ENCODE measurements at regions not wholly inside any gene's neighbourhood (a gene's known extent, or its start where the extent isn't known, plus 50 kb on each side); places are given as distances from the start of the nearest gene placed in this dataset.

GRCh38 chr7:155881471-155882350 lies 69.4 kb upstream of the SHH start:
- no peak overlapping the region for H3K4me2 ChIP-seq (ENCODE audit: extremely low read depth, insufficient read depth, low read length)
- no peak overlapping the region for H3K4me3 ChIP-seq (replicated peaks in 1 of 4; ENCODE audit: control extremely low read depth in 1 of 4, insufficient read depth in 1 of 4, low read depth in 3 of 4, low read length in 4 of 4)
- H3K79me2 ChIP-seq (ENCODE audit: control insufficient read depth, insufficient read depth, low read length), result no peaks in the 10 kb centered on the region
- H2AFZ ChIP-seq (ENCODE audit: low read length), result no peak overlapping the region
- no peak overlapping the region for H3K27ac ChIP-seq (ENCODE audit: insufficient read depth, low read length)
- no peaks in the 10 kb centered on the region for H3K36me3 ChIP-seq (ENCODE audit: control insufficient read depth, insufficient read depth, low read length)
- no peak for TF ChIP-seq CTCF (conservative IDR thresholded peaks at IDR 0.05 in 1 of 2, IDR thresholded peaks at IDR 0.05 in 1 of 2; ENCODE audit: low read depth in 1 of 2, low read length in 2 of 2)
- no peak for TF ChIP-seq EZH2 (IDR thresholded peaks at IDR 0.05; ENCODE audit: low read length, missing control alignments)
- no peak overlapping the region for H3K9ac ChIP-seq (ENCODE audit: insufficient read depth, low read length)
- no peaks in the 10 kb centered on the region for H3K27me3 ChIP-seq (ENCODE audit: control insufficient read depth, insufficient read depth, low read length)
- no peaks in the 10 kb centered on the region for H4K20me1 ChIP-seq (ENCODE audit: control insufficient read depth, extremely low read depth, insufficient read depth, low read length)
- no peak for DNase-seq (ENCODE audit: low read depth in 2 of 2)
- no peaks in the 10 kb centered on the region for H3K9me3 ChIP-seq (ENCODE audit: control insufficient read depth, insufficient read depth, low read depth, low read length)
- H3K4me1 ChIP-seq (ENCODE audit: control insufficient read depth, extremely low read depth, insufficient read depth, low read length), result peaks cover 4% of the 10 kb centered on the region

GRCh38 chr7:155880721-155881120 lies 68.5 kb upstream of the SHH start:
- Histone ChIP-seq H3K27ac (ENCODE audit: insufficient read depth, low read length) (no peak overlapping the region), H3K9me3 (ENCODE audit: control insufficient read depth, insufficient read depth, low read depth, low read length) (no peaks in the 10 kb centered on the region), H3K79me2 (ENCODE audit: control insufficient read depth, insufficient read depth, low read length) (no peaks in the 10 kb centered on the region), H3K36me3 (ENCODE audit: control insufficient read depth, insufficient read depth, low read length) (no peaks in the 10 kb centered on the region), H3K27me3 (ENCODE audit: control insufficient read depth, insufficient read depth, low read length) (no peaks in the 10 kb centered on the region), H3K4me1 (ENCODE audit: control insufficient read depth, extremely low read depth, insufficient read depth, low read length) (peaks cover 4% of the 10 kb centered on the region), H3K9ac (ENCODE audit: insufficient read depth, low read length) (no peak overlapping the region), H3K4me3 (replicated peaks in 1 of 4; ENCODE audit: control extremely low read depth in 1 of 4, insufficient read depth in 1 of 4, low read depth in 3 of 4, low read length in 4 of 4) (no peak overlapping the region), H3K4me2 (ENCODE audit: extremely low read depth, insufficient read depth, low read length) (no peak overlapping the region), H4K20me1 (ENCODE audit: control insufficient read depth, extremely low read depth, insufficient read depth, low read length) (no peaks in the 10 kb centered on the region), H2AFZ (ENCODE audit: low read length) (no peak overlapping the region)
- TF ChIP-seq EZH2 (IDR thresholded peaks at IDR 0.05; ENCODE audit: low read length, missing control alignments) (no peak), CTCF (conservative IDR thresholded peaks at IDR 0.05 in 1 of 2, IDR thresholded peaks at IDR 0.05 in 1 of 2; ENCODE audit: low read depth in 1 of 2, low read length in 2 of 2) (no peak)
- no peak for DNase-seq (ENCODE audit: low read depth in 2 of 2)

GRCh38 chr7:155879592-155879991 lies 67.3 kb upstream of the SHH start:
- H3K27me3 ChIP-seq (ENCODE audit: control insufficient read depth, insufficient read depth, low read length), result no peaks in the 10 kb centered on the region
- no peaks in the 10 kb centered on the region for H3K36me3 ChIP-seq (ENCODE audit: control insufficient read depth, insufficient read depth, low read length)
- H3K4me1 ChIP-seq (ENCODE audit: control insufficient read depth, extremely low read depth, insufficient read depth, low read length), result peaks cover 4% of the 10 kb centered on the region
- DNase-seq (ENCODE audit: low read depth in 2 of 2), result no peak
- H4K20me1 ChIP-seq (ENCODE audit: control insufficient read depth, extremely low read depth, insufficient read depth, low read length), result no peaks in the 10 kb centered on the region
- H3K9ac ChIP-seq (ENCODE audit: insufficient read depth, low read length), result no peak overlapping the region
- H3K27ac ChIP-seq (ENCODE audit: insufficient read depth, low read length), result no peak overlapping the region
- no peaks in the 10 kb centered on the region for H3K79me2 ChIP-seq (ENCODE audit: control insufficient read depth, insufficient read depth, low read length)
- no peak overlapping the region for H3K4me3 ChIP-seq (replicated peaks in 1 of 4; ENCODE audit: control extremely low read depth in 1 of 4, insufficient read depth in 1 of 4, low read depth in 3 of 4, low read length in 4 of 4)
- H3K9me3 ChIP-seq (ENCODE audit: control insufficient read depth, insufficient read depth, low read depth, low read length), result no peaks in the 10 kb centered on the region
- TF ChIP-seq CTCF (conservative IDR thresholded peaks at IDR 0.05 in 1 of 2, IDR thresholded peaks at IDR 0.05 in 1 of 2; ENCODE audit: low read depth in 1 of 2, low read length in 2 of 2) (no peak), EZH2 (IDR thresholded peaks at IDR 0.05; ENCODE audit: low read length, missing control alignments) (no peak)
- H3K4me2 ChIP-seq (ENCODE audit: extremely low read depth, insufficient read depth, low read length), result no peak overlapping the region
- H2AFZ ChIP-seq (ENCODE audit: low read length), result no peak overlapping the region
